Activated CD8-positive, alpha-beta memory T cell treated with anti-CD3 and anti-CD28 coated beads, Interleukin-2, amount 10 ng/mL, durations not matched to agents 7 days and 5 days (primary cell): ENCODE measurements at regions not wholly inside any gene's neighbourhood (a gene's known extent, or its start where the extent isn't known, plus 50 kb on each side); places are given as distances from the start of the nearest gene placed in this dataset.

Source experiments
- ATAC-seq: fragments of 150-1000 bp; cut with Tn5 transposase; one replicate; pipeline ENCODE4 v1.10.0; 2021; ENCODE audit warnings: moderate library complexity
- CTCF ChIA-PET: fragments of 350-600 bp; sonication (Branson Sonifier 250); formaldehyde crosslinking; loops from one replicate; lab custom pipeline; 2021; ENCODE audit warnings: antibody characterized with exemption; lab: Charles Lee
- DNase-seq: peaks from one replicate; pipeline ENCODE4 v3.0.0-alpha.2; 2020
- H3K27ac Mint-ChIP-seq: one replicate; pipeline ENCODE4 v1.8.0; 2021; ENCODE audit warnings: mild to moderate bottlenecking, mixed read lengths
- H3K27me3 Mint-ChIP-seq: one replicate; pipeline ENCODE4 v1.8.0; 2021; ENCODE audit warnings: mixed read lengths
- H3K36me3 Mint-ChIP-seq: one replicate; pipeline ENCODE4 v1.8.0; 2021; ENCODE audit warnings: mild to moderate bottlenecking, mixed read lengths
- H3K4me1 Mint-ChIP-seq: one replicate; pipeline ENCODE4 v1.8.0; 2021; ENCODE audit warnings: mixed read lengths
- H3K4me3 Mint-ChIP-seq: one replicate; pipeline ENCODE4 v1.8.0; 2021; ENCODE audit warnings: mild to moderate bottlenecking, moderate library complexity, mixed read lengths
- H3K9me3 Mint-ChIP-seq: one replicate; pipeline ENCODE4 v1.8.0; 2022; ENCODE audit warnings: low read depth, mixed read lengths

DNA sequence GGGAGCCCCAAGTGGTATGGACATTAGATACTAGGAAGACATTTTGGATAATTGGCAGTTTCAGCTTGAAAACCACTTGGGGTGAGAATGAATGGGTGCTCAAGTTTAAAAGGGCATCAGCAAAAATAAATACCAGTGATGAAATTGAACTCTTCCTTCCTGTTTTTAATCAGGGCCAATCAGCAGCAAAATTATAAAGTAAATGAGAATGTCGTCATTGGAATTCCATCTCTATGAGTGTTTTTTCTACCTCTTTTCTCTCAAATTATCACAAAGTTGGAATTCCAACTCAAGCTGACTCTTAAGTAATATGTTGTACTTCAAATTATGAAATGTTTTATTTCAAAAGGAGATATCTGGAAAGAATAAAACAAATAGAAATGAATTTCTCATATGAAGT lies 730.6 kb downstream of the METTL15 start:
- CTCF ChIA-PET, result no interaction called here
- Mint-ChIP-seq H3K27ac (no peak overlapping the region), H3K9me3 (peaks cover 3% of the 10 kb centered on the region), H3K27me3 (no peaks in the 10 kb centered on the region), H3K36me3 (no peaks in the 10 kb centered on the region), H3K4me3 (no peak overlapping the region), H3K4me1 (no peaks in the 10 kb centered on the region)
- DNase-seq (no peak), ATAC-seq (no peak)

DNA sequence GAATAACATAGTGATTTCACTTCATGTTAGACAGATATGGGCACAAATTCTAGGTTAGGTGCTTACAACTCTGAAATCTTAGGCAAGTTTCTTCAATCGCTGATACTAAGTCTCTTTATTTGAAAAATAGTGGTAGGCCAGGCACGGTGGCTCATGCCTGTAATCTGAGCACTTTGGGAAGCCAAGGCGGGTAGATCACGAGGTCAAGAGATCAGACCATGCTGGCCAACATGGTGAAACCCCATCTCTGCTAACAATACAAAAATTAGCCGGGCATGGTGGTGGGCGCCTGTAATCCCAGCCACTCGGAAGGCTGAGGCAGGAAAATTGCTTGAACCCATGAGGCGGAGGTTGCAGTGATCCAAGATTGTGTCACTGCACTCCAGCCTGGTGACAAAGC lies 729.4 kb downstream of the METTL15 start:
- CTCF ChIA-PET, result no interaction called here
- DNase-seq (no peak), ATAC-seq (no peak)
- Mint-ChIP-seq H3K27ac (no peak overlapping the region), H3K4me1 (no peaks in the 10 kb centered on the region), H3K9me3 (peaks cover 5% of the 10 kb centered on the region), H3K27me3 (no peaks in the 10 kb centered on the region), H3K36me3 (no peaks in the 10 kb centered on the region), H3K4me3 (no peak overlapping the region)

DNA sequence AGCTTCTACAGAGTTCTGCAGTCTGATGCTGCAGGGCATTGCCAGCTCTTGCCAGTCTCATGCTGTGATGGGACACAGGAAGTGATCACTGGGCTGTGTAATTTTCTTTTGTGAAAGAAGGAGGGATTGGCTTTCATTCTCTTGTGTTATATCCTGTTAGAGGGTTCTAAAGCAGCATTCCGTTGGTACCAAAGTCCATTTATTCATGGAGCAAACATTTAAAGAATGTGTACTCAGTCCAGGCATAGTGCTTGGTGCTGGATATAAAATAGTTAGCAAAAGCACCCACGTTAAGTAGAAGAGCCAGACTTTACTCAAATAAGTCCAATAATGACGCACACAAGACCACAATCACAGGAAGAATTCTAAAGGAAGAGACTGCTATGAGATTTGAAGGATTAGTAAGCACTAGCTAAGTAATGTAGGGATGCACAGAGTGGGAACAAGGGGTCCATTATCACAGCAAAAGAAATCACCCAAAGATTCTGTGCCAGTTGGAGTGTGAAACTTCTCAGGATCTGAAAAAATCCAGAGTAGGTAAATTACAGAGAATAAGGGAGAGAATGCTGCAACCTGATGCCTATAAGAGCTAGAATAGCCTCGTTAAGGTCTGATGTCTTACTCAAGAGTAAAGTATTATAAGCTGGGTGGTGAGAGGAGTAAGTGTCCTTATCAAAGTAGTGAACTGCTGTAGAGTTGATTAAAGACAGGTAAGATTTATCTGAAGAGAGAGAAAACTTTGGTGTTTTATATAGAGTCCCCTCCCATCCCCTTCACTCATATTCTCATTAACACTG lies 728.3 kb downstream of the METTL15 start:
- ATAC-seq, result no peak
- CTCF ChIA-PET, result no interaction called here
- DNase-seq, result no peak
- no peaks in the 10 kb centered on the region for H3K4me1 Mint-ChIP-seq
- no peak overlapping the region for H3K27ac Mint-ChIP-seq
- H3K36me3 Mint-ChIP-seq, result no peaks in the 10 kb centered on the region
- no peaks in the 10 kb centered on the region for H3K27me3 Mint-ChIP-seq
- peaks cover 7% of the 10 kb centered on the region for H3K9me3 Mint-ChIP-seq
- H3K4me3 Mint-ChIP-seq, result no peak overlapping the region

DNA sequence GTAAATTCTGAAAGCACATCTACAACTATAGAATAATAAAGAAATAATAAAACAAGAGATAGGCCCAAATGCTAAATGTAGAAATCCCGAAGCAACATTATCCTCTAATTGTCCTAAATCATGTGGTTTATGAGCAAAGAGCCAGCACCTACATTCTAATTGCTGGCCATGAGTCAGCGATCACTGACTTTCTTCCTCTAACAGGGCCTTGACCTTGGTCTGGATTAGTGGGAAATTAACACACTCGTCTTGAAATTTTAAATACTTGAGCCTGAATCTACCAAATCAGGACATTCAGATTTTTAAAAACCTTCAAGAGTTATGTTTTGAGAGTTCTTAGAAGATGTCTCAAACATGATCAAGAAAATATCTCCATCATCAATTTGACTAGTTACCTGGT lies 727.6 kb downstream of the METTL15 start:
- CTCF ChIA-PET, result no interaction called here
- DNase-seq (no peak), ATAC-seq (no peak)
- Mint-ChIP-seq H3K4me1 (no peaks in the 10 kb centered on the region), H3K4me3 (no peak overlapping the region), H3K27ac (no peak overlapping the region), H3K36me3 (no peaks in the 10 kb centered on the region), H3K27me3 (no peaks in the 10 kb centered on the region), H3K9me3 (peaks cover 7% of the 10 kb centered on the region)

DNA sequence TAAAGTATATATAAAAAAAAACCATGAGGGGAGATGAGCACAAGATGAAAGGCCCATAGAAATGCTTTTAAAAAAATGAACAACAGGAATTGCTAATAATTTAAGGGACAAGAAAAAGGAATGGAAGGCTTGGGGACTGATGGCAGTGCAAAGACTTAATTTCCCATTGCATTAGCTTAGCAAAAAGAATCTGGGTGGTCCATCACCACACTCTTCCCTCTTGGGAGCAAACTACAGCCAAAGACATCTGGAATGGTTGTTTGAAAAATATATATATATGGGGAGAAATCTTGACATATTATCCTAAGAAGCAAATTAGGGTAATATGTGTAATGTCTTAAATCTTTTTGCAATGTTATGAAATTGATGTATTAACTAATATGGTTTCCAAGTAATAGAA lies 727.1 kb downstream of the METTL15 start:
- Mint-ChIP-seq H3K9me3 (peaks cover 4% of the 10 kb centered on the region), H3K27me3 (no peaks in the 10 kb centered on the region), H3K27ac (no peak overlapping the region), H3K4me1 (no peaks in the 10 kb centered on the region), H3K4me3 (no peak overlapping the region), H3K36me3 (no peaks in the 10 kb centered on the region)
- DNase-seq (no peak), ATAC-seq (no peak)
- CTCF ChIA-PET, result no interaction called here

DNA sequence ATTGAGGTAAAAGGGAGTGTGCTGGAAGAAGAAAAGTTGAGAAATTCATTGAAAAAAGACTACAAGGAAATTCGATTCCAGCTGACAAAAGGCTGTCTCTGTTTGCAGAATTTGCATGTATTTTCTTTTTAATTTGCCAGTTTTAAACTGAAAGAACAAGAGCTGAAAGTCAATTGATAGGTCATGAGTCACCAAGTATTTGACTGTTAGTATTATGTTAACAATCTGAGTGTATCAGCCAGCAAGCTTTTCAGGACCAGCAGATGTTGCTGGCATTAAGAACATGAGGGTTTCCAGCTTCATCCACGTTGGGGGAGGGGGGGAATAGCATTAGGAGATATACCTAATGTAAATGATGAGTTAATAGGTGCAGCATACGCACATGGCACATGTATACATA lies 726.7 kb downstream of the METTL15 start:
- no peak for ATAC-seq
- CTCF ChIA-PET, result no interaction called here
- Mint-ChIP-seq H3K9me3 (peaks cover 4% of the 10 kb centered on the region), H3K27ac (no peak overlapping the region), H3K27me3 (no peaks in the 10 kb centered on the region), H3K4me3 (no peak overlapping the region), H3K36me3 (no peaks in the 10 kb centered on the region), H3K4me1 (no peaks in the 10 kb centered on the region)
- no peak for DNase-seq

DNA sequence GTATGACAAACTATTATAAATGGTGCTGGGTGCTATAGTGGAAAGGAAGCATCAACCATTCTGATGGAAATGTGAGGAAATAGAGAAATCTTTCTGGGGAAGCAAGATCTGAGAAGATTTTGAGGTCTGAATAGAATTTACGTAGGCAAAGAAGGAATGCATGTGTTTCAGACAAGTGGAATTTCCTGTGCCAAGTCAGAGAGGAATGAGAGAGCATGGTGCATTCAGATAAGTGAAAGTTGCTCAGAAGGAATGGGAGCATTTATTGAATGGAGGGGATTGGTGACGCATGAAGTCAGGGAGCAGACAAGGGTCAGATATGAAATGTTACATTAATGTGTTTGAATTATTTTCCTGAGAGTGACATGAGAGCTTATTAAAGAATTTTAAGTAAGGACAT lies 725.5 kb downstream of the METTL15 start:
- Mint-ChIP-seq H3K27me3 (no peaks in the 10 kb centered on the region), H3K27ac (no peak overlapping the region), H3K36me3 (no peaks in the 10 kb centered on the region), H3K4me3 (no peak overlapping the region), H3K9me3 (peaks cover 7% of the 10 kb centered on the region), H3K4me1 (no peaks in the 10 kb centered on the region)
- no peak for ATAC-seq
- CTCF ChIA-PET, result no interaction called here
- no peak for DNase-seq

DNA sequence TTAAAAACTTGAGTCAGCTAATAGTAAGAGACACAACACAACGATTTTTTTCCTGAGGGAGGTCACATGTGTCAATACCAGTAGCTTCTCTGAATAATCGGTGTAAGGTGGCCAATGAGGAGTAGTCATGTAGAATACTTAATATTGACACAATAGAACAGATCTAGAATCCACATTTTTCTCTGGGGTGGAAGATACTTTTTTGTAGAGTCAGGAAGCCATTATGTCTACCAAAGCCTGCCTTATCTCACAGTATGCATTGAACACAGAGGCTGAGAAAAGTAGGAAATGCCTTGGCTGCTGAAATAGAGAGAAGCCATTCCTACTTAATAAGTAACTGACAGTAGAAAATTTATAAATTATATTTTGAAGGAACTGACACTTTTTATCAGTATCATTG lies 725.0 kb downstream of the METTL15 start:
- no peak overlapping the region for H3K27ac Mint-ChIP-seq

DNA sequence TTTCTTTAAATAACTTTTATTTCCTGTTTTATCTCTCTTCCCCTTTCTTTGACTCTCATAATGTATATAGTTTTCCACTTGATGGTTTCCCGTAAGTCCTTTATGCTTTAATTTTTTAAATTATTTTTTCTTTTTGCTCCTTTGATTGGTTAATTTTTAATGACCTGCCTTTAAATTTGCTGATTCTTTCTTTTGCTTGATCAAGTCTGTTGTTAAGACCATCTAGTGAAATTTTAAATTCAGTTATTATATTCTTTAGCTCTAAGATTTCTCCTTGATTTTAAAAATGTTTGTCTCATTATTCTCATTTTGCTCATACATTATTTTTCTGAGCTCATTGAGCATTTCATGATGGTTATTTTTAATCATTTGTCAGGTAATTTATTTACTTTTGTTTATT lies 718.6 kb downstream of the METTL15 start:
- CTCF ChIA-PET, result no interaction called here

More for the DNA sequence above, 725.0 kb downstream of the METTL15 start:
- H3K36me3 Mint-ChIP-seq, result no peaks in the 10 kb centered on the region
- no peak overlapping the region for H3K4me3 Mint-ChIP-seq
- H3K9me3 Mint-ChIP-seq, result peaks cover 7% of the 10 kb centered on the region
- CTCF ChIA-PET, result no interaction called here
- no peaks in the 10 kb centered on the region for H3K4me1 Mint-ChIP-seq
- no peaks in the 10 kb centered on the region for H3K27me3 Mint-ChIP-seq
- no peak for DNase-seq
- no peak for ATAC-seq

DNA sequence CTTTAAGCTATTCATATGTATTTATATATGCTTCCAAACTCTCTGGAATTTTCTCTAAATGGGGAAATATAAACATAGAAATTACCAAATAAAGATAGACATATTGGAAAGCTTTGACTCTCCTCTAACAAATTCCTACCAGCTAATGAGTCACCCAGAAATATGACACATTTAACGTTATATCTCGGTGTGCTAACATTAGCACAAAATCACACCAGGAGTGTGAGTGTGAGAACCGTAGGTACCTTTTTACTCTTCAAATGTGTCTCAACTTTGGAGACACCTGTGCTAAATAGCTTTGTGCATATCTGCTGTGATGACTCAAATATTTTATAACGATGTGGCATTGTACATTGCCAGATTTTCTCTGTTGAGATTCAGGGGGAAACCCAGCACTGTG lies 714.4 kb downstream of the METTL15 start:
- Mint-ChIP-seq H3K4me3 (no peak overlapping the region), H3K9me3 (peaks cover 6% of the 10 kb centered on the region), H3K4me1 (no peaks in the 10 kb centered on the region), H3K27ac (no peak overlapping the region), H3K27me3 (no peaks in the 10 kb centered on the region), H3K36me3 (no peaks in the 10 kb centered on the region)
- ATAC-seq, result no peak
- CTCF ChIA-PET, result no interaction called here
- DNase-seq, result no peak

More for the DNA sequence above, 718.6 kb downstream of the METTL15 start:
- no peak for ATAC-seq
- no peak for DNase-seq
- no peak overlapping the region for H3K4me3 Mint-ChIP-seq
- no peaks in the 10 kb centered on the region for H3K36me3 Mint-ChIP-seq
- no peak overlapping the region for H3K27ac Mint-ChIP-seq
- H3K4me1 Mint-ChIP-seq, result no peaks in the 10 kb centered on the region
- H3K9me3 Mint-ChIP-seq, result peaks cover 8% of the 10 kb centered on the region
- no peaks in the 10 kb centered on the region for H3K27me3 Mint-ChIP-seq

DNA sequence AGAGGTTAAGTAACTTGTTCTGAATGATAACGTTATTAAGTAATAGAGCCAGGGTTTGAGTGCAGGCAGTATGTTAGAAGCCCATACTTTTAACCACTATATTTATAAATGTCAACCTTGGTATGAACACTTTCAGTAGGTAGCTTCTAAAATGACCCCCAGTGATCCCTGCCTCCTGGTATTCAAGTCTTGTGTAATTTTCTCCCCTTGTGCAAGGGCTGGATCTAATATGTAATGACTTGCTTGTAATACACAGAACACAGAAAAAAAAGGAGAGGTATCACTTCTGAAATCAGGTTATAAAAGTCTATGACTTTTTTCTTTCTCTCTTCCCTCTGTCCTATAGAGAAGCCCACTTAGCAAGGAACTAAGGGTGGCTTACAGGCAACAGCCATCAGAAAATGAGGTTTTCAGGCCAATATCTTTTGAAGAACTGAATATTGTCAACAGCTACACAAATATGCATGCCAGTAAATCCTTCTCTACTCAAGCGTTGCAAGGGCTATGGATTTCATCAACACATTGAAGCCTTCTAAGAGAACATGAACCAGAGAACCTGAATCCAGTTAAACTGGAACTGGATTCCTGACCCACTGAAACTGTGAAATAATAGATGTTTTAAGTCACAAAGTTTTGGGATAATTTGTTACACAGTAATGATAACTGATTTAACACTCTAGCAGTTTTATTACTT lies 712.3 kb downstream of the METTL15 start:
- ATAC-seq (no peak), DNase-seq (no peak)
- H3K4me1 Mint-ChIP-seq, result no peaks in the 10 kb centered on the region
- H3K36me3 Mint-ChIP-seq, result no peaks in the 10 kb centered on the region
- CTCF ChIA-PET, result no interaction called here
- no peak overlapping the region for H3K4me3 Mint-ChIP-seq
- H3K9me3 Mint-ChIP-seq, result peaks cover 4% of the 10 kb centered on the region
- H3K27ac Mint-ChIP-seq, result no peak overlapping the region
- H3K27me3 Mint-ChIP-seq, result no peaks in the 10 kb centered on the region

DNA sequence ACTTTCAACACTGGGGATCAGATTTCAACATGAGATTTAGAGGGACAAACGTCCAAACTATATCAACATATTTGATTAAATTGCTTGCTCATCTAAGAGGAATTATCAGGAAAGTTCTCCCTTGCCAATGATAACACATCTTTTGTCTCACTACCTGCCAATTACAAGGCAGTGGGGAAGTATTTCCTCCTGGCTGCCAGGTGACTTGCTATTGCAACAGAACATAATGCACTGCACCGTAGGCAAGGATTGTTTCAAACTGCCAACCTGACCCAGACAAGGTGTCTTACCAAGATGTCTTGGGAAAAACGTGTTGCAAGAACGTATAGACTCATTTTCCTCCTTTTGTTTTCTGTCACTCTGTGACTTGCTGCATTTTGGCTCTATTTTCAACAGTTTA lies 711.6 kb downstream of the METTL15 start:
- no peak for DNase-seq
- Mint-ChIP-seq H3K9me3 (peaks cover 6% of the 10 kb centered on the region), H3K4me1 (no peaks in the 10 kb centered on the region), H3K4me3 (no peak overlapping the region), H3K27ac (no peak overlapping the region), H3K36me3 (no peaks in the 10 kb centered on the region), H3K27me3 (no peaks in the 10 kb centered on the region)
- CTCF ChIA-PET, result no interaction called here
- ATAC-seq, result no peak

DNA sequence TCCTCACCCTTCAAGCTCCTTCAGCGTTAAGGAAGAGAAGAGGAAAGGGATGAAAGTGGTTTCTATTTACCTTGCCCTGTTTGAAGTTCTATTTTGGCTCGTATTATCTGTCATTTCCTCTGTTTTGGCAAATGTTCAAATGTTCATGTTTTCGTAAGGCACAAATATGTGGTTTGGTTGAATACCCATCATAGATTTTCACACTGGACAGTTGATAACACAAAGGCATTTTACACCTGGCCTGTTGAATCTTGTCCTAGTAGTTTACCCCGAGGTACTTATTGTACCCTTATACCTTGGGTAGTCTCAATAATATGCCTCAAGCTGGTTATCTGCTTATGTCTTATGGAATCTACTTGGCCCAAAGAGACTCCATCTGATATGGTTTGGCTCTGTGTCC lies 706.9 kb downstream of the METTL15 start:
- no peak overlapping the region for H3K27ac Mint-ChIP-seq
- no peaks in the 10 kb centered on the region for H3K4me1 Mint-ChIP-seq
- CTCF ChIA-PET, result no interaction called here
- no peaks in the 10 kb centered on the region for H3K27me3 Mint-ChIP-seq
- DNase-seq (no peak), ATAC-seq (no peak)
- peaks cover 11% of the 10 kb centered on the region for H3K9me3 Mint-ChIP-seq
- no peaks in the 10 kb centered on the region for H3K36me3 Mint-ChIP-seq
- H3K4me3 Mint-ChIP-seq, result no peak overlapping the region

DNA sequence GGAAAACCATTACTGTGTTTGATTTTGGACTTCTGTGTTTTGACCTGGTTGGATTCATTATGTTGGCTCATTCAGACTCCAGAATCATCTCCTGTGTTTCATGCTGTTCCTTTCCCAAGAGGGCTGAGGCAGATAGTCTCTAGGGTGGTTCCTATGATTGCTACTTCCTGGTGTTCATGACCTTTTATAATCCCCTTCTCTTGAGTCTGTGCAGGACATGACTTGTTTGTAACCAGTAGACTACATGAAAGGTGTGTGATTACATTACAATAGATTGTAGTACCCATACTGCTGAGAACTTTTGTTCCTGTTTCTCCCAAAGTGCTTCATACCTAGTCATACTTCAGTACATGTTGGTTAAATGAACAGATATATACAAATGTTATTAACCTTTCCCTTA lies 700.6 kb downstream of the METTL15 start:
- CTCF ChIA-PET, result no interaction called here
- no peak for ATAC-seq
- H3K27ac Mint-ChIP-seq, result no peak overlapping the region

More for the DNA sequence above, 700.6 kb downstream of the METTL15 start:
- H3K4me3 Mint-ChIP-seq, result no peak overlapping the region
- no peak for DNase-seq
- no peaks in the 10 kb centered on the region for H3K27me3 Mint-ChIP-seq
- no peaks in the 10 kb centered on the region for H3K36me3 Mint-ChIP-seq
- no peaks in the 10 kb centered on the region for H3K4me1 Mint-ChIP-seq
- H3K9me3 Mint-ChIP-seq, result peaks cover 5% of the 10 kb centered on the region
